Adrenal gland (tissue), 9 donors: ENCODE measurements at regions not wholly inside any gene's neighbourhood (a gene's known extent, or its start where the extent isn't known, plus 50 kb on each side); places are given as distances from the start of the nearest gene placed in this dataset.

Experiments
- DNase-seq, 7 donors: peaks; one replicate each; pipeline ENCODE4 v3.0.0-alpha.2; 2019 to 2020
- H3K27ac ChIP-seq, 5 donors: fragments of 200-600 bp; sonication (generic) in 4 of 5; 1 replicate in 3 of 5; 2 replicates in 2 of 5; pipeline versions ENCODE4 v1.5.1 to v1.8.0; 2016 to 2020; ENCODE audit warnings: mild to moderate bottlenecking in 1 of 5
- H3K27me3 ChIP-seq: fragments of 200-600 bp; 2 replicates; pipeline ENCODE4 v1.8.0; 2021
- H3K36me3 ChIP-seq, 2 donors: fragments of 200-600 bp; replicated peaks in 1 of 2; 1 replicate in 1 of 2; 2 replicates in 1 of 2; pipeline versions ENCODE4 v1.5.1 to v1.8.0; 2018 to 2022
- H3K4me1 ChIP-seq, 2 donors: fragments of 200-600 bp; replicated peaks in 1 of 2; 1 replicate in 1 of 2; 2 replicates in 1 of 2; pipeline versions ENCODE4 v1.5.1 to v1.8.0; 2018 to 2021
- H3K4me3 ChIP-seq, 4 donors: fragments of 200-600 bp; sonication (generic) in 3 of 4; one replicate each; pipeline ENCODE4 v1.5.1; 2016 to 2018
- H3K9me3 ChIP-seq, 3 donors: fragments of 200-600 bp; sonication (generic) in 1 of 3; replicated peaks in 1 of 3; 1 replicate in 2 of 3; 2 replicates in 1 of 3; pipeline versions ENCODE4 v1.5.1 to v1.8.0; 2016 to 2021
- POLR2A ChIP-seq, 2 donors: fragments of 450-650 bp; IDR thresholded peaks; one replicate each; pipeline ENCODE4 v1.6.1; 2017; ENCODE audit warnings: antibody characterized with exemption in 2 of 2, mild to moderate bottlenecking in 2 of 2, moderate library complexity in 1 of 2
- WGBS, 4 donors: extraction: QIAGEN DNeasy Blood & Tissue Kit in 2 of 4; methylation state at CpG; one replicate each; pipeline versions ENCODE4 v1.1.5 to v1.1.7; 2013 to 2017; 5-methylcytosine and 5-hydroxymethylcytosine counted together
- intact Hi-C, 2 donors: fragments of 100-400 bp; cut with DNase I; formaldehyde crosslinking; loops; one replicate each; pipeline versions ENCODE4 v1.14.1 to v1.15.0; 2022 to 2023
- TF ChIP-seq, protein P1 (sequence below), 6 experiments: fragments of 450-650 bp in 4 of 6; fragments of 200-600 bp in 2 of 6; sonication (generic) in 1 of 6; IDR thresholded peaks; 1 replicate in 5 of 6; 2 replicates in 1 of 6; pipeline versions ENCODE4 v1.5.1 to v1.8.0; 2016 to 2021; ENCODE audit warnings: antibody characterized with exemption in 6 of 6, mild to moderate bottlenecking in 2 of 6, moderate library complexity in 1 of 6
- donor health status: healthy with polysubstance abuse.
- donor health status: Bipolar disorder and iron deficiency.
- donor health status: DM: yes; HTN: yes; CAD: no.
- donor health status: DM: no; HTN: no; CAD: no.
- donor health status: DM: no; HTN: no; CAD: no.

DNA sequence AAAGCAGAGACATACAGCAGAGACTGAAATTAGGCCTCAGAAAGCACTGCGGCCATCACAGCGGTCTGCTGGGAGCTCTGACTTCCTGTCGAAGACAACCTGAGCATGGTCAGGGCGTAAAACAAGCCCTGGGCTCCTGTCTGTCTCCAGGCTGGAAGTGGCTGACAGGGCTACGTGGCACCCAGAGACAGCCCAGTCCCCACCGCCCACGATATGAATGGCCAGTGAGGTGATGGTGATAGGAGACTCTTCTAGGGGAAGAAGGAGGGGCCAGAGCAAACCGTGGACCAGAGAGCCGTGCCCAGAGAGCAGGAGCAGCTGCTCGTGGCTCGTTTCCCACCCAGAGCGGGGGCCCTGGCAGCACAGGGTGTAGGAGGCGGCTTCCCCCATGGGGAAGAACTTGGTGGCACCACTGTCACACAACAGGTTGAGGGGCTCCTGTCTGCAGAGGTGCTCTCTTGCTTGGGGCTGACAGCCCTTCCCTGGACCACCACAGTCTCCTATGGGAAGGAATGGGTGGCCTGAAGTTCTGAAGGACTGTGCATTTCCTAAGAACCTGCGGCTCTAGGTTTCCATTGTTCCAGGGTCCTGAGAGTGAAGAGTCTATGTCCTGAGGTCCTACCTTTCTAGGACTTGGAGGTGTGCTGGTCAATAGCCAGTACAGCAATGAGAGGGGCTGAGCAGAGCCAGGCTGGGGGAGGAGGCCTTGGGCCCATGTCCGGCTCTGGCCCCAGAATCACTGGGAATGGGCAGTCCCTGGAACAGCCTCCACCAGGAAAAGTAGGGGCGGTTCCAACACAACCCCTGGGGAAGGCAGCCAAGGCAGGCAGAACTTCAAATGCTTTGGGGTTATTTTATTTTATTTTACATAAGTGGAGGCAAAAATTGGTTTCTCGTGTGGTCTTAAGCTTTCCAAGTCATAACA lies 56.4 kb downstream of the BARX1 start:
- no peaks in the 10 kb centered on the region for H3K27me3 ChIP-seq
- no peaks in the 10 kb centered on the region for H3K9me3 ChIP-seq
- TF ChIP-seq, protein P1, sequence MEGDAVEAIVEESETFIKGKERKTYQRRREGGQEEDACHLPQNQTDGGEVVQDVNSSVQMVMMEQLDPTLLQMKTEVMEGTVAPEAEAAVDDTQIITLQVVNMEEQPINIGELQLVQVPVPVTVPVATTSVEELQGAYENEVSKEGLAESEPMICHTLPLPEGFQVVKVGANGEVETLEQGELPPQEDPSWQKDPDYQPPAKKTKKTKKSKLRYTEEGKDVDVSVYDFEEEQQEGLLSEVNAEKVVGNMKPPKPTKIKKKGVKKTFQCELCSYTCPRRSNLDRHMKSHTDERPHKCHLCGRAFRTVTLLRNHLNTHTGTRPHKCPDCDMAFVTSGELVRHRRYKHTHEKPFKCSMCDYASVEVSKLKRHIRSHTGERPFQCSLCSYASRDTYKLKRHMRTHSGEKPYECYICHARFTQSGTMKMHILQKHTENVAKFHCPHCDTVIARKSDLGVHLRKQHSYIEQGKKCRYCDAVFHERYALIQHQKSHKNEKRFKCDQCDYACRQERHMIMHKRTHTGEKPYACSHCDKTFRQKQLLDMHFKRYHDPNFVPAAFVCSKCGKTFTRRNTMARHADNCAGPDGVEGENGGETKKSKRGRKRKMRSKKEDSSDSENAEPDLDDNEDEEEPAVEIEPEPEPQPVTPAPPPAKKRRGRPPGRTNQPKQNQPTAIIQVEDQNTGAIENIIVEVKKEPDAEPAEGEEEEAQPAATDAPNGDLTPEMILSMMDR (IDR thresholded peaks at IDR 0.05) = no peak
- no peak for TF ChIP-seq POLR2A (IDR thresholded peaks at IDR 0.05)
- WGBS, 4 donors = 74 to 85% (median 83%) methylated on average over 6 to 17 of the region's 17 CpGs
- H3K4me1 ChIP-seq = no peaks in the 10 kb centered on the region
- no peak overlapping the region for H3K4me3 ChIP-seq
- no peaks in the 10 kb centered on the region for H3K36me3 ChIP-seq
- no peak overlapping the region for H3K27ac ChIP-seq
- intact Hi-C loops = no loop called here
- DNase-seq = peak in 2 of 7 donors; percentile 2 to 3

DNA sequence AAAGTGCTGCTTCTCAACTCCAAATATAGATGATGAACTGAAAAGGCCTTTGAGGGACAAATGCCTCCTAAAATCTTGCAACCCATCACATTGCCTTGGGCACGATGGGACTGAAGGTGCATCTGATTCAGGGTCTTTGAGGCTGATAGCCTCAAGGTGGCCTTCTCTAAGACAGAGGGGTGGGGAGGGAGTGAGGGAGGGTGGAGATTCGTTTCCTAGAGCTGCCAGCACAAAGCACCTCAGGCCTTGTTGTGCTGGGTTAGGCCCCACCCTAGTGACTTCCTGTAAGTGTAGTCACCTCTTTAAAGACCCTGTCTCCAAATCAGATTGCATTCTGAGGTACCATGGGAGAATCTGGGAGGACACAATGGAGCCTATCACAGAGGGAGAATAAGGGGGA lies 57.1 kb downstream of the BARX1 start:
- intact Hi-C loops = no loop called here
- no peak overlapping the region for H3K4me3 ChIP-seq
- no peaks in the 10 kb centered on the region for H3K9me3 ChIP-seq
- H3K27ac ChIP-seq = no peak overlapping the region
- H3K36me3 ChIP-seq = no peaks in the 10 kb centered on the region
- WGBS, 4 donors = 39 to 69% (median 56%) methylated on average over 2 of the region's 2 CpGs
- DNase-seq = peak in 1 of 7 donors; percentile 20
- no peaks in the 10 kb centered on the region for H3K27me3 ChIP-seq
- TF ChIP-seq, protein P1 (IDR thresholded peaks at IDR 0.05) = no peak
- no peak for TF ChIP-seq POLR2A (IDR thresholded peaks at IDR 0.05)
- H3K4me1 ChIP-seq = no peaks in the 10 kb centered on the region

DNA sequence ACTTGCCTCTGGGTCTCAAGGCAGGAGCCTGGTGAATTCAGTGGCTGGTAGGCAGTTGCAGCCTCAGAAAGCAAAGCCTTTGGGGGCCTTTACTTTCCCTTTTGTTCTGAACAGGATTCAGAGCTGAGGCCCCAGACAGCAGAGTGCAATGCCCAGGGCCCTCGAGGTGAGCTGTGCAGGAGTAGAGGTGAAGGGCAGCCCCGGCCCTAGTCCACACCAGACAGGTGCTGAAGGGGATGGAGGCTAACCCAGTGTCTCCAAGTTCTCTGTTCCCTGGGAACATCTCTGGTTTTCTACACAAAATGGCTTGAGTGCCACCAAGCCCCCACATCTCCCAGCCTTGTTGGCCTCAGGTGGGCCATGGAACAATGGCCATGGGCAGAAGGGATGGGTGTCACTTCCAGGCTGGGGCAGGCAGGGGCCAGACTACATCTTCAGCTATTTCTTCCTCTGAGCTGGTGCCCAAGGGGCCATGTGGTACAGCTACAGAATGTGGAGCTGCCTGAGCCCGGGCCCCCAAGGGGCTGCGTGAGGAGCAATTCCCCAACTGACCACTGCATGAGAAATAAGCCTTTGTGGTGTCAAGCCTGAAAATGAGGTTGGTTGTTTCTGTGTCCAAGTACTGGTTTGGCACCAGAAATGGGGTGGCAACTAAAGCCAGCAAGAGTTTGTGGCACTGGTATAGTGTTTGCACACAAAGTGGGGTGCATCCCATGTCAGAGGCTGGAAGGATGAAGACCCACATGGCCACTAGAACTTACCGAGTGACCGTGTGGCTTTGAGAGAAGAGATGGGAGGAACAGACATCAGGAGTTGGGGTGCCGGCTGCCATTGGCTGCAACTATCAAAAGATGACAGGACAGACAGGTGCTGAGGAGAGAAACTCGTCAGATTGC lies 57.8 kb downstream of the BARX1 start:
- peak in 1 of 7 donors; percentile 23 for DNase-seq
- H3K36me3 ChIP-seq = no peaks in the 10 kb centered on the region
- no peak overlapping the region for H3K27ac ChIP-seq
- 79 to 95% (median 85%) methylated on average over 8 of the region's 8 CpGs for WGBS, 4 donors
- H3K4me1 ChIP-seq = no peaks in the 10 kb centered on the region
- no peaks in the 10 kb centered on the region for H3K27me3 ChIP-seq
- TF ChIP-seq POLR2A (IDR thresholded peaks at IDR 0.05) = no peak
- TF ChIP-seq, protein P1 (IDR thresholded peaks at IDR 0.05) = no peak
- H3K4me3 ChIP-seq = no peak overlapping the region
- no peaks in the 10 kb centered on the region for H3K9me3 ChIP-seq
- intact Hi-C loops = no loop called here

DNA sequence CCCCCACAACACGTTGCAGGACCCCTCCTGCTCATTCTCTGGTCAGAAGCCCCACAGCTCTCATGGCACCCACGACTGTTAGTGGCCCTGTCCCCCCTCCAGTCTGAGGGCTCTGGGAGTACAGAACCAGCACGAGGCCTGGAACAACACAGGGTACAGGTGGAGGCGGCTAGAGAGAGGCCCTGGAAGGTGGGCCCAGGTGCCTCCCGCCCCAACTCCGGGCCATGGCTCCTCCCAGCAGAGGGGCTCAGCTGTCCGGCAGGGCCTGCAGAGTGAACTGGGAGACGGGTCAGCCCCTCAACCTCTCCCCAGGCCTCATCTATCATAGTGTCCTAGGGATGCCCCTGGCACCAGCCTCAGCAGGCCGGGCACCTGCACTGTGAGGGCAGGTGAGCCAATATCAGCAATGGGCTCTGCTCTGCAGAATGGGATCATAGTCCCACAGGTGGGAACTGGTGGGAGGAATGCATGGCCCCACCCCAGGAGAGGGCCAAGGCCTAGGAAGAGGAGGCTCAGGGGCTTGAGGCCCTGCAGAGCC lies 58.6 kb downstream of the BARX1 start:
- TF ChIP-seq POLR2A (IDR thresholded peaks at IDR 0.05) = no peak
- TF ChIP-seq, protein P1 (IDR thresholded peaks at IDR 0.05) = no peak
- peak in 2 of 7 donors; percentile 6 to 17 for DNase-seq
- Histone ChIP-seq H3K27ac (no peak overlapping the region), H3K27me3 (no peaks in the 10 kb centered on the region), H3K4me3 (no peak overlapping the region), H3K36me3 (no peaks in the 10 kb centered on the region), H3K9me3 (no peaks in the 10 kb centered on the region), H3K4me1 (no peaks in the 10 kb centered on the region)
- intact Hi-C loops = no loop called here
- WGBS, 4 donors = 66 to 94% (median 83%) methylated on average over 2 to 9 of the region's 9 CpGs
